GM19025 (cell line): ENCODE measurements at regions not wholly inside any gene's neighbourhood (a gene's known extent, or its start where the extent isn't known, plus 50 kb on each side); places are given as distances from the start of the nearest gene placed in this dataset.
A peak's percentile ranks its signal among the peaks of the same experiment; 100 is the strongest.
"Not testable (repeated sequence)": the region's sequence is repeated elsewhere in the genome, so short reads cannot be mapped to it uniquely, and the experiment has no call there.

ENCODE experiments used
- ATAC-seq: cut with Tn5 transposase; IDR thresholded peaks from one replicate; pipeline ENCODE4 v1.9.1; 2021; ENCODE audit warnings: mild to moderate bottlenecking, low read depth, moderate library complexity; ENCODE audit not compliant: unreplicated experiment

DNA sequence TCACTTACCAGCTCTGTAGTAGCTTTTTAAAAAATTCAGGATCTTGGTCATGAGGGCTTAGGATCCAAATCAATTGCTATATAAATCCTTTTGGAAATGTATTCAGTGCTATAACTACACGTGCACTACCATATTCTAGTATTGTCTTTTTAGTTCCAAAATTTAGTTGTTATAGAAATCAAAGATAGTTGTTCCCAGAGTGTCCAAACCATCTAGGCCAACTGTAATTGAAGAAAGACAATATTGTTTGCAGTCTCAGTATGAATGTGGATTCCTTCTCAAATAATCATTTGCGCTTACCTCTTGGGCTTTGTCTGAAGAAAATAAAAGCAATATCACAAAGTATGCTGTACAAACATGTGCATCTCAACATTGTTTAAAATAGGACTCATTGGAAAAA, 184.1 kb upstream of the EDNRB start:
- ATAC-seq, result no peak

DNA sequence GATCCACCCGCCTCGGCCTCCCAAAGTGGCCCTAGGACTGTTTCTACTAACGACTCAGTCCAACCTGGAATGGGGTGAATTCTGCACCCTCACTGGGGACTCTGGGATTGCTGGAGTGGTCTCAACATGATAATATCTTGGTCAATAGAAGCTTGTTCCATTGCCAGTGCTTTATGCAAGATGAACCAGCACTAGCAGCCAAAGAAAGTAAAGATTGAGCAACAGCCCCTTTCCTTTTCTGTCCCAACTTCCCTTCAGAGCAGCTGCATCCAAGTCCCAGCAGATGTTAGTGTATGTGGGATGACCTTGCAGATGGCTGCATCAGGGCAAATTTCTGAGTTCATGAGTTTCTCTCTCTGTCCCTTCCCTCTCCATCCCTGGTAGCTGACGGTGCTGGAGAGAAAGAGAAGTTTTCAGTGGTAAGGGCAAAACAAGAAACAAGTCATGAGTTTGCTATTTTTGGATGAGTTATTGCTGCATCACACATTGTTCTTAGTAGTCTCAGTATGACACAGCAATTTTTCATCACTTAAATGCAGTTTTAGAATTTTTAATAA, 183.6 kb upstream of the EDNRB start:
- ATAC-seq, result no peak

DNA sequence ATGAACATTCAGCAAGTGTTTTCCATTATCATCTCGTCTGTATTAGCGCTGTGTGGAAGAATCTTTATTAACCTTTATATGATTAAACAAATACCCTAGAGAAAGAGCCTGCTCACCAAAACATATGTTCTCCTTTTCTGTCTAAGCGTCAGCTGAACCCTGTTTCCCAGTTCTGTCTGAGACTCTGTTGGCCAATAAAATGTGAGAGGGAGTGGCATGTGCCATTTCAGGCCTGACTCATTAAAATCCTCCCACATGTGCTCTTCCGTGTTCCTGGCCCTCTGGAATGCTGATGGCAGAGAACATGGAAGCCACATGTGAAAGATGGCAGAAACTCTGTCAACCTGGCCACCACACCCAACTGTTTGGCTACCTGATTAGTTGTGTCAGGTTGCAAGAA, 181.9 kb upstream of the EDNRB start:
- no peak for ATAC-seq

DNA sequence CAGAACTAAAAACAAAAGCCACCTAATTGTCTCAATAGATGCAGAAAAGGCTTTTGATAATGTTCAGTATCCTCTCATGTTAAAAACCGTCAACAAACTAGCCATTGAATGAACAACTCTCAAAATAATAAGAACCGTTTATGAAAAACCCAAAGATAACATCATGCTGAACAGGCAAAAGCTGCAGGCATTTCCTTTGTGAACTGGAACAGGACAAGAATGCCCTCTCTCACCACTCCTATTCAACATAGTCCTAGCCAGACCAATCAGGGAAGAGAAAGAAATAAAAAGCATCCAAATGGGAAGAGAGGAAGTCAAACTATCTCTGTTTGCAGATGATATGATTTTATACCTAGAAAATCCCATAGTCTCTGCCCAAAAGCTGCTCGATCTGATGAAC, 179.6 kb upstream of the EDNRB start:
- no peak for ATAC-seq

DNA sequence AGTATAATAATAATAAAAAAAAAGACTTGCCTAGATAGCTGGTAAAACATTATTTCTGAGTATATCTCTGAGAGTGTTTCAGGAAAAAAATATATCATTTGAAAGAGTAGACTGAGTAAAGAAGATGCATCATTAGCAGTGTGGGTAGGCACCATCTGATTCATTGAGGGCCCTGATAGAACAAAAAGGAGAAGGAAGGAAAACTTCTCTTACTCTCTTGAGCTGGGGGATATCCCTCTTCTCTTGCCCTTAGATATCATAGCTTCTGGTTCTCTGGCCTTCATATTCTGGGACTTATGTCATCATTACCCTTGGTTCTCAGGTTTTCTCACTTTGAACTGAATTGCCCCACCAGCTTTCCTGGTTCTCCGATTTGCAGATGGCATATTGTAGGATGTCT, 177.6 kb upstream of the EDNRB start:
- no peak for ATAC-seq

DNA sequence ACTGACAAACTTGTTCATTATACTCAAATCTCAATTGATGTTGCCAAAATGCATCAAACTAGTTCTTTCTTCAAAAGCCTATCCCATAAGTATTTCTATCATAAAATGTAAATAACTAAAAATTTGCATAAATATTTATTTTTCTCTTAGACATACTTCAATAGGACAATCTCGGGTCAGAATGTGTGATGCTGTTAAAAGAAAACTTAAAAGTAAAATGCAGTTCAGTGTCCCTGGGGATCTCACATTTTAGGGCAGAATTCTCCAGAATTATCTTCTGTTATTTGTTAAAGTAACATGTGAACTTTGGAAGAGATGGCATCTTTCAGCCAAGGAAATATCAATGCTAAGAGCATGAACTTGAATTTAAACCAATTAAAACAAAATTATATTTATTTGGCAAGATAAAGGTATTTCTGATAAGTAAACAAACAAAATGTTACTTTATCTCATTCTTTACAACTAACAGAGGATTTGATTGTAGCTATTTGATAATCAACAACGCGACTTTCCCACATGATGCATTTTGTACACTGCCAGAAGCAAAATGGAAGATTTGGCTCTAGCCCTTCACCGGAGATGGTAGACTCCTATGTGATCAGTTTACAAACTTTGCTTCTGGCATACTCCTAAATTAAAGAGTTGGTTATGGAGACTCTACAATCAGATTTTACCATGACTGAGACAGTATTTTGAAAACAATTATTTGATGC, 169.5 kb upstream of the EDNRB start:
- ATAC-seq, result no peak

DNA sequence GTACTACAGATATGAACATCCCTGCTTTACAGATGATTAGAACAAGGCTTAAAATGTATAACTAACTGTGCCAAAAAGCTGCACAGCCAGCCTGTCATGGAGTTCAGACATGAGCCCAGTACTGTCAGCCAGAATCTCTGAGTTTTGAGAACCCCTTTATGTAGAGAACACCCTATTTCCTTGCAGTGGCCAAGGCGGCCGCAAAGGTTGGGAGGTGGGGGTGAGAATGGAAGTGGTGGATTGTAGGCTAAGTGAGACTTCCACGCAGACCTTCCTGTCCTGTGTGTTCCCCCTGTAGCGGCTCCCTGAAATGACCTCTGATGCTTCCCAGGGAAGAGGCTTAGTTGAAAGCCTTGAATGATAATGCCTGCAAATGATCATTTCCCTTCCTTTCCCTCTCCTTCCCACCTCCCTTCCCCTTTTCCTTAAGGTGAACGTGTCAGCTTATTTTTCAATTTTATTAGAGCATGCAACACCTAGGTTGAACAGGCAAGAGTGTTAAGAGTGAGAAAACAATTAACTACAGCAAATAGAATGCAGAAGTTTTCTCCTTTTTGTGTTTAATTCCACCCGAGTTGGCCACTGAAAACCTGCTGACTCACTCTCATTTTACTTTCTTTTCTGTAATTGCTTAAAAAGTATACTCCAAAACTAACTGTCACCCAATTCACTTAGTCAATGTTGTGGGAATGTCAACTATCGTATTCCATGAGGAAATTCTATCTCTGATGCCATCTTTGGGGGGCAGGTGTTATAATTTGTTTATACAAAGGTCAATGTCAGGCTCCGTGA, 167.0 kb upstream of the EDNRB start:
- ATAC-seq, result no peak

DNA sequence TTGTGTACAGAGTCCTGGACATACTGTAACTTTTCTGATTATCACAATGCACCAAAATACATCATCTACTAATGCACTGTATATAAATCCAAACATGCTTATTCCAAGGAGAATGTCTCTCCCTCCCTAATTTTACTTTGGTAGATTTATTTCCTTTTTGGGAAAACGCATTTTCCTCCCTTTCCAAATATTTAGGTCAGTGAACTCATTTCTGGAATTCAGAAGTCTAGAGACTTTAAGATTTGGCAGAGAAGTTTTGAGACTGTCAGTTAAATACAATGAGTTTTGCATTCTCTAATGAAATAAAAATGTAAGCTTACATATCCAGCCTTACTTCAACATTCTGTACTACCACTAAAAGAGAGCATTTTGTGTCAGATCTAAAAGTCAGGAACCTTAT, 165.8 kb upstream of the EDNRB start:
- no peak for ATAC-seq

DNA sequence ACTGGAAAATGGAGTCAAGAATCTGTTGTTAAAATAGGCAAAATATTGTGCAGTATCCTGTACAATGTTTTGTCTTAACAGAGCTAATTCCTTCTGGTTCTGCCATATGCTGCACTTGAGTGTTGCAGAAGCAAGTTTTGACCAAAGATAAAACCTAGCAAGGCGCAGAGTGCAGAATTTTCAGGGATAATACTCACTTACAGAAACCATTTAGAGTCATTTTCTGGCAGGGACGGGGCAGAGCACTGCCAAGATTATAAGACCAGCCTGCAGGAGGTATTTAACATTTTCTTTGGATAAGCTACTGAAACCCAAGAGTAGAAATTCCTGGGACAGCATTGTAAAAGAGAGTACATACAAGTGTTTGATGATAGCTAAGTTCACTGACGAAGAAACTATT, 159.5 kb upstream of the EDNRB start:
- no peak for ATAC-seq

DNA sequence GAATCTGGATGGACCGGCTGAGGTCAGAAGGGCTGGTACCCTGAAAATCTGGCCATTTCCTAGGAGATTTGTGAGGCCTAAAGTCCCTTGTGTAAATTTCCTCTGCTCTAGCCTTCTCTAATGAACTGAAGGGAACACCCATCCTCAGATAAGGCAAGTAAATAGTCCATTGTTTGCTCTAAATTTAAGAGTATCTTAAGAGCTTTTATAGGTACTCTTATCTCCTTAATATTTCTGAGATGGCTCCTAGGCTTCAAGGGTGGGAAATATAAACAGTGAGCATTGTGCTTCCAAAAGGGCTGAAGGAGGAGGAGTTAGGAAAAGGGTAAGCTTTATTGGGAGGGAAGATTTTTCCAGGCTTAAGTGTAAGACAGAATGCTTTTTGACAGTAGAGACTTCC, 148.7 kb upstream of the EDNRB start:
- ATAC-seq, result no peak

DNA sequence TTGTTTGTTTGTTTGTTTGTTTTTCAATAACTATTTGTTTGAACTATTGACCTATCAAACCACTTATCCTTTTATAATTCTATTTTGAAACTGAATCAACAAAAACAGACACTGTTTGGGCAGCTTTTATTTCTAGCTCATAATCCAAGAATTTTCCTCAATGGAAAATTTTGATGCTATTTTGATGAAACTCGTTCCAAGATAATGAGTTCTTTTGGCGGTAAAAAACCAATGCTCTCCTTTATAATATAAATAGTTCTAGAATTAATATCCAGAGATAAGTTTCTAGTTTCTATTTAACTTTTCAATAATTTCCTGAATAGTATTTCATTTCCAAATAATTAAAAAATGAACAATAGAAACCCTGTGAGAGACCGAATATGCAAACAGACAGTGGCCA, 146.5 kb upstream of the EDNRB start:
- no peak for ATAC-seq

DNA sequence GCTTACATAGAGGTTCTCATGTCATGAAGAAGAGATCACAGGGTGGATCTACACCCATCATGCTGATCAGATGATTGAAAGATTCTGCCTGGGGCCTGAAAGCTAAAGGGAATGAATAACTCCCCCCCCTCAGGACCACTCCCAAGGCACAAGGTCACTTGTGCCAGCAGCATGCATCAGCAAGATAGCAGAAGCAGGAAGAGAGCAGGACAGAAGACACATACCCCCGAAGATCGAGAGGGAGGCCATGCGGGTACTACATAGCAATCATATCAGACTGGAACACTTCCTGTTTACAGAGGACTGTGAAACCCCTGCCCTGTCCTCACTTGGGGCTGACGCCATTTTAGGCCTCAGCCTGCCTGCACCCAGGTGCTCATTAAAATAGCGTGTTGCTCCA, 143.2 kb upstream of the EDNRB start:
- ATAC-seq, result no peak

DNA sequence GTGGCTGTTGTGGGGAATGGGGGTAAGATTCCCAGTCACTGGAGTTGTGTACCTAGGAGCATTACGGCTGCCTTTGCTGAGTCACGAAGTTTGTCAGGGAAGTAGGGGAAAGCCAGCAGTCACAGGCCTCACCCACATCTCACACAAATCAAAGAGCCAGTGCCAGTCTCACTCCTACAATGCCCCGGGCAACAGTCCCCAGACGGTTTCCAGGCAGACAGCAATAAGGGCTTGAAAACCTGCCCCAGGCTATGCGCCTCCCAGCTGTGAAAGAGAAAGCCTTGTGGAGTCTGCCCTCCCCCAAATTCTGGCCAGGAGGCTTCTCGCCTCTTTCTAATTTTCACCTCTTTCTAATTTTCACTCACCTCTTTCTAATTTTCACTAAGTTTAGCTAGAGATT, 142.3 kb upstream of the EDNRB start:
- no peak for ATAC-seq

DNA sequence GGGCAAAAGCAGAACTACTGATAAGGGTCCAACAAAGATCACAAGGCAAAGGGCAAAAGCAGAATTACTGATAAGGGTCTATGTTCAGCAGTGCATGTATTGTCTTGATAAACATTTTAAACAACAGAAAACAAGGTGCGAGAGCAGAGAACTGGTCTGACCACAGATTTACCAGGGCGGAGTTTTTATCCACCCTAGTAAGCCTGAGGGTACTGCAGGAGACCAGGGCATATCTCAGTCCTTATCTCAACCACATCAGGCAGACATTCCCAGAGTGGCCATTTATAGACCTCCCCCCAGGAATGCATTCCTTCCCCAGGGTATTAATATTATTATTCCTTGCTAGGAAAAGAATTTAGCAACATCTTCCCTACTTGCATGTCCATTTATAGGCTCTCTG, 138.2 kb upstream of the EDNRB start:
- ATAC-seq, result not testable (repeated sequence)

DNA sequence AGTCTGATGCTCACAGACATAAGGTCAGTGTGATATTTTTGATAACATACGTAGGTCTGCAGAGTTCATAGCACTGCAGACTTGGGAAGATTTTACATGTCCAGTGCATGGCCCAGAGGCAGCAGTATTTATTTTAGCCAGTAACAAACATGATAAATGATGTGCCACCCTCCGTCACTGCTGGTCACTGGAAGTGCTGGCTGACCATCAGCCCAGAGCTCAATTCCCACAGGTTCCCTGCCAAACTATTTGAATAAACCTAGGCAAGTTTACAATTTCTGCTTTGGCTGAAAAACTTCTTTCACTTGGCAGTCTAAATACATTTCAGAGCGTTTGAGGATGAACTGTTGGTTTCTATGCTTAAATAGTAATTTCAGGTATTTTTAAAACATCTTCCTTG, 135.5 kb upstream of the EDNRB start:
- ATAC-seq, result no peak

DNA sequence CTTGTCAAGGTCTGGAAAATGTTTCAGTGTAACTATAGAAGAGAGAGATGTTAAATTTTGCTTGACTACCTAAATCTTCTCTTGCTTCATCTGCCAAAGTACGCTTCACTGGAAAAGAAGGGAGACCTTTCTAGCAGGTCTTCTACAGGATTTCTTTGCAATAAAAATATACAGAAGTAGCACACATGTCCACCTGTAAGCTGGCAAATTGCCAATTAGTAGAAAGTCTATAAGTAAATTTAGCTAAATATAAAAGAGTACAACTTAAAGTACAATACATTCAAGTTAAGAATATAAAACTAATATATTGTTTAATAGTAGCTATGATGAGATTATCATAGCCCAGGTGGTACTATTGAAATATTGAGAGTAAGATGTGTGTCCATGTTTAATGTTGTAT, 128.5 kb upstream of the EDNRB start:
- no peak for ATAC-seq

DNA sequence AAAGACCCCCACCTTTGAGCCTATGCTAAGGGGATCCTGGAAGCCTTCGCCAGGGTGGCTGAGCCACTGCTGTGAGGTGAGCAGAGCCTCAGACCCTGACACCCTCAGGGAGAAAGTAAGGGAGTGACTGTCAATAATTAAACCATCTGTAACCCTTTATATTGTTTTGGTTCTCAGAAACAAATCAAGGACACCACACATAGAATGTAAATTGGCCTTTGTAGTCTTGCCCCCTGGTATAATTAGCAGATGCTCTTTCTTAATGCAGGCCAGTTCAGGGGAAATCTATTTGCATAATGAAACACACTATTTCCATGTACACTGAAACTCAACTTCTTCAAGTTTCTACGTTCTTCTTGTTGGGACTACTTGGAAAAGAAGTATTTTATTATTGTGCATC, 127.7 kb upstream of the EDNRB start:
- ATAC-seq, result peak; percentile 90

DNA sequence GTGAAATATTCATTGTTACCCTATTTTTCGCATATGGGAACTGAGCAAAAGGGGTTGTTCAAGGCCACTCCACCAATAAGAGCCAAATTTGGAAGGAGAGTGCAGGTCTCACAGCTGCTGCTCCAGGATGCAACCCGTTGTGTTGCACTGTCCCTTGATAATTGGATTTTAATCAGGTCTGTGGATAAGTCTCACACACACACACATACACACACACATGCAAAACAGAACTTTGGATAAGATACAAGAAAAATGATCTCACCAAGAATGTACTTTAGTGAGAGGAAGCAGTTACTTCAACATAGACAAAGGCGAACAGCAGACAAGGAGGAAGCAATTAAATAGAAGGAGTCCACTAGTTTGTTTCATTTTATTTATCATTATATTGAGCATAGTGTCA, 127.3 kb upstream of the EDNRB start:
- ATAC-seq, result peak; percentile 16

DNA sequence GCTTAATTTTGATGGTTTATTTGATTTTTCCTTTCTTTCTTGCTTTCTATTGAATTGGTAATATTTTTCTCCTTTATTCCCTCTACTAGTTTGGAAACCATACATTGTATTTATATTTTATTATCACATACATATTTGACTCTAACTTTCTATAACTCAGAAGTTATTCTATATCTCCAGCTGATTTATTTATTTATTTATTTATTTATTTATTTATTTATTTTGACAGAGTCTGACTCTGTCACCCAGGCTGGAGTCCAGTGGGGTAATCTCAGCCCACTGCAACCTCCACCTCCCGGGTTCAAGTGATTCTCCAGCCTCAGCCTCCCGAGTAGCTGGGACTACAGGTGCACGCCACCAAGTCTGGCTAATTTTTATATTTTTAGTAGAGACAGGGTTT, 122.7 kb upstream of the EDNRB start:
- not testable (repeated sequence) for ATAC-seq

DNA sequence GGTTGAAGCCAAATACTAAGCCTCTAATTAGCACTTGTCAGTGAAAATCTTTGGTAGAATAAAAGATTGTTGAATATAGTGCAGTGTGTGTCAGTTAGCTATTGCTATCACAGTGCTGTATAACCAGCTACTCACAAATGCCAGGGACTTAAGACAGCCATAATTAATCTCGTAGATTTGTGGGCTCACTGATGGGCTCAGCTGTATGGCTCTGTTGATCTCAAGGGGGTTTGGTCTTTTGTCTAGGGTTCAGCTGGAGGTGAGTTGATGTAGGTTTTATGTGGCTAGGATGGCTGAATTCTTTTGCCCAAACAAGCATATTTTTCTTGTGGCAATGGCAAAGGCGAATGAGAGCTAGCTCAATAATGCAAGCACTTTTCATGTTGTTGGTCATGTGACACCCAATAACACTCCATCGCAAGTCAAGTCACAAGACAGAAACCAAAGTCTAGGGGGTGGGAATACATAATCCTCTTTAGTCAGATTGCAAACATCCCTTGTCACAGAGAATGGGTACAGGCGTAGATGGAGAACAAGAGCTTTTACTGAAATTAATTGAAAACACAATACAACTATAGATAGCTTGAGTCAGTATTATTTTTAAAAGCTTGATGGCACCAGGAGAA, 121.7 kb upstream of the EDNRB start:
- ATAC-seq, result no peak

DNA sequence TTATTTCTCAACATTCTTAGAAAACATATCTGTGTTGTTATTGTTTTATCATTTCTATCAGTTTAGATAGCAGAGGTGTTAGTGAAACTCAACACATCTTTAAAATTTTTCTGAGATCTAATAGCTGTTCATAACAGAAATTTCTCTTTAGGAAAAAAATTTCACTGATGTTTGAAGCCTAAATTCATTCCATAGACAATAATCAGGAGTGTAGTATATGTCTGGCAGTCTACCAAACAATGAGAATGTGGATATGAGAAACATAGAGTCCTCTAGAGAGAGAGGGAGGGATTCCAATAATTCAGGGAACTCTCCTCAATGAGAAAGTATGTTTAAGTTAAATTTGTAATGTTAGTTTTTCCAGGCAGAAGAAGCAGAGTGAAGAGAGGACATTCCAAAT, 118.2 kb upstream of the EDNRB start:
- no peak for ATAC-seq

DNA sequence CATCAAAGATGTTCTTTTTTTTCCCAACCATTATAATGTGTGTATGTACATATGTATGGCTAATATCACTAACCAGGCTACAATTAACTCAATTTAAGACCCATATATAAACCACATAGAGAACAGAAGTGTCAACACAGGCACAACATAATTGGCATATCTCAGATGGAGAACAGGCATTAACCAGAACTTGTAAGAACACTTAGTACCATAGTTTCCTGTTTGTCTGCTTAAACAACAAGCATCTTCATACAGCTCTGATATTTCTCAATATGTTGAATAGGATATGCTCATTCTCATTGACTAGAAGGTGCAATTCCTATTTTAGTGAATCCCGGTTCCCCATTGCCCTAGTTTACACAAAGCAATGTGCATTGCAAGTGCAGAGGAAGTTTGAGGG, 116.9 kb upstream of the EDNRB start:
- ATAC-seq, result no peak
